Nephron progenitor cell (in vitro differentiated cells): ENCODE measurements at regions not wholly inside any gene's neighbourhood (a gene's known extent, or its start where the extent isn't known, plus 50 kb on each side); places are given as distances from the start of the nearest gene placed in this dataset.

Experiments
- DNase-seq: peaks from one replicate; pipeline ENCODE4 v3.0.0; 2021
- H3K27ac Mint-ChIP-seq: 2 replicates; pipeline ENCODE4 v1.8.0; 2021; ENCODE audit warnings: mild to moderate bottlenecking, moderate library complexity, mixed read lengths
- H3K27me3 Mint-ChIP-seq: 2 replicates; pipeline ENCODE4 v1.8.0; 2021; ENCODE audit warnings: mild to moderate bottlenecking, low read depth, mixed read lengths; ENCODE audit not compliant: poor library complexity
- H3K36me3 Mint-ChIP-seq: 2 replicates; pipeline ENCODE4 v1.8.0; 2021; ENCODE audit warnings: low read depth, mixed read lengths
- H3K4me1 Mint-ChIP-seq: 2 replicates; pipeline ENCODE4 v1.8.0; 2021; ENCODE audit warnings: mixed read lengths
- H3K4me3 Mint-ChIP-seq: 2 replicates; pipeline ENCODE4 v1.8.0; 2021; ENCODE audit warnings: mild to moderate bottlenecking, moderate library complexity, mixed read lengths
- H3K9me3 Mint-ChIP-seq: 2 replicates; pipeline ENCODE4 v1.8.0; 2021; ENCODE audit warnings: mild to moderate bottlenecking, moderate library complexity, mixed read lengths
- CTCF ChIP-seq: fragments of 200-600 bp; sonication (generic); IDR thresholded peaks from 2 replicates; pipeline ENCODE4 v1.5.0; 2021; ENCODE audit warnings: antibody characterized with exemption

DNA sequence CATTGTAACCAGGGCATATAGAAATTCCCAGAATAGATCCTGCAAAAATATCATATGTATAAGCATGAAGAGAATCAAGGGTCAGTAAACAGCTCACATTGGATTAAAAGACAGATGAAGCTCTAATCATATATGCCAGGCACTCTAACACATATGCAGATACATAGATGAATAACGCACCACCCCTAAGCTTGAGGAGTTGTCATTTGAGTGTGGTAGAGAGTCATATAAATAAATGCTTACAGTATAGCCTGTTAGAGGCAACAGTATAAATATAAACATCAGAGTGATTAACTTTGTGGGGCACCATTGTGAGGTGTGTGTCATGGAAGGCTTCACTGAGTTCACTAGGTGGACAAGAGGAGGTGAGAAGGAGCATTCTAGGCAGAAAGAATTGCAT, 346.7 kb upstream of the PRICKLE1 start:
- no peaks in the 10 kb centered on the region for H3K27me3 Mint-ChIP-seq
- H3K36me3 Mint-ChIP-seq = peaks cover 24% of the 10 kb centered on the region
- no peak for DNase-seq
- H3K4me3 Mint-ChIP-seq = no peak overlapping the region
- no peak for TF ChIP-seq CTCF
- H3K27ac Mint-ChIP-seq = no peak overlapping the region
- H3K4me1 Mint-ChIP-seq = peaks cover 13% of the 10 kb centered on the region
- peaks cover 39% of the 10 kb centered on the region for H3K9me3 Mint-ChIP-seq

DNA sequence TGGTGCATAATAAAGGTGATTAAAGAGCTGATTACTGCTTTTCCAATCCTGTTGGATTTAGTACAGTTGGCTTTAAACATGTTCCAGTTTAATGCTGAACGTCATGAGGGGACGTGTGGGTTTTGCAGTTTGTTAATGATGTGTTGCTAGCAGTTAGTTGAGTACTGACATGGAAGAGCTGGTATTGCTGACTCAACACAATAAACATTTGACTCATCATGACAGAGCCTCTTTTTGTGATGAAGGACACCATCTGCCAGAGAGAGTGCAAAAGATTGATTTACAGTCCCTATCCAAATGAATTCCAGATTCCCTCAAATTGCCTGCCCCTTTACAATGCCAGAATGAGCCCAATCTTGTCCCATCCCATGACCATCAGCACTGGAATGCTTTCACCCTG, 346.2 kb upstream of the PRICKLE1 start:
- Mint-ChIP-seq H3K27ac (no peak overlapping the region), H3K4me1 (peaks cover 13% of the 10 kb centered on the region), H3K9me3 (peaks cover 34% of the 10 kb centered on the region), H3K36me3 (peaks cover 19% of the 10 kb centered on the region), H3K27me3 (no peaks in the 10 kb centered on the region), H3K4me3 (no peak overlapping the region)
- DNase-seq = no peak
- TF ChIP-seq CTCF = no peak

- Mint-ChIP-seq H3K9me3 (peaks cover 27% of the 10 kb centered on the region), H3K36me3 (peaks cover 13% of the 10 kb centered on the region), H3K4me1 (peaks cover 13% of the 10 kb centered on the region), H3K4me3 (no peak overlapping the region), H3K27ac (no peak overlapping the region), H3K27me3 (peaks cover under 1% of the 10 kb centered on the region)
- no peak for TF ChIP-seq CTCF
- no peak for DNase-seq
These were observed 345.5 kb upstream of the PRICKLE1 start for GRCh38 chr12:42935090-42935489.

DNA sequence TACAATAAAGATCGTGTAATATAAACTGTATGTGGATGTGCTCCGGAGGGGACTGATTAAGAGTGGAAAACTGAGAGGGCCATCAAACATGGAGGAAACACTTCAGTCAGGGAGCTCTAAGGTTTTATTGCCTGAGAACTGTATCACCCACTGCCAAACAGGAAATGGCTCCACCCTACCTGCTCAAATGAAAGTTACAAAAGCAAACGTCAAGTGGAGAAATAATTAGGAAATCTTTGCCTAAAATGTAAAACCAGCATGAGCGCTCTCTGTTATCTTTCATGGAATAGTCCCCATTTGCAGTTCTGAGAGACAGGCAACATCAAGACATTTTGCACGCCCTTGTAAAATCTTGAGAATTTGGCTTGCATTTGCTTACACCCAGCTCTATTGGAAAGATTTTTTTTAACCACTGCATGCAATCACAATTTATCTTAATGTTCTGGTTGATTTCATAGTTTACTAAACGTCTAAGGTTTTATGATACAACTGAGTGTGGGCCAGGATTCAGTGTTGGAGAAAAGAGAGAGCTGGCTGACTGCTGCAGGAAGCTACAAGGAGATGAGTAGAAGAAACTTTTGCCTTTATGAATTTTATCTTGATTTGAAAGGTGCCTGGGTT, 344.0 kb upstream of the PRICKLE1 start:
- Mint-ChIP-seq H3K4me1 (peaks cover 13% of the 10 kb centered on the region), H3K9me3 (peaks cover 12% of the 10 kb centered on the region), H3K4me3 (no peak overlapping the region), H3K36me3 (peaks cover 5% of the 10 kb centered on the region), H3K27me3 (peaks cover 2% of the 10 kb centered on the region), H3K27ac (no peak overlapping the region)
- TF ChIP-seq CTCF = no peak
- no peak for DNase-seq

DNA sequence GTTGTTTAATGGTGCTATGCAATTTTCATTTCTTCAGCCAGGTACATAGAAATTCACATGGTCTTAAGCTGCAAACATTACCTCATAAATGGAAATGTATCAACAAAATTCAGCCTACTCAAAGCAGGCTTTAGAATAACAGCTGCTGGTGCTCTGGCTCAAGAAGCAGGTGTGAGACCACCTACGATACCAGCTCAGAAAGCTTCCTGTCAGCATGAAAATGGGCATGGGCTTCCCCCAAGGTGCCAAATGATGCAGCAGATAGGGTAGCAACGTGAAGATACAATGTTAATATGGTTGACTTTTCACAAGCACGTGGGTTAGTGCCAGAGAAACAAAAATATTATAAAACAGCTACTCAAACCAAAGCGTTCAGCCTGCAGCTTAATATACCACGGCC, 343.4 kb upstream of the PRICKLE1 start:
- DNase-seq = no peak
- H3K9me3 Mint-ChIP-seq = peaks cover 6% of the 10 kb centered on the region
- peaks cover 5% of the 10 kb centered on the region for H3K36me3 Mint-ChIP-seq
- H3K4me3 Mint-ChIP-seq = no peak overlapping the region
- no peak overlapping the region for H3K27ac Mint-ChIP-seq
- no peak for TF ChIP-seq CTCF
- peaks cover 2% of the 10 kb centered on the region for H3K27me3 Mint-ChIP-seq
- peaks cover 13% of the 10 kb centered on the region for H3K4me1 Mint-ChIP-seq

DNA sequence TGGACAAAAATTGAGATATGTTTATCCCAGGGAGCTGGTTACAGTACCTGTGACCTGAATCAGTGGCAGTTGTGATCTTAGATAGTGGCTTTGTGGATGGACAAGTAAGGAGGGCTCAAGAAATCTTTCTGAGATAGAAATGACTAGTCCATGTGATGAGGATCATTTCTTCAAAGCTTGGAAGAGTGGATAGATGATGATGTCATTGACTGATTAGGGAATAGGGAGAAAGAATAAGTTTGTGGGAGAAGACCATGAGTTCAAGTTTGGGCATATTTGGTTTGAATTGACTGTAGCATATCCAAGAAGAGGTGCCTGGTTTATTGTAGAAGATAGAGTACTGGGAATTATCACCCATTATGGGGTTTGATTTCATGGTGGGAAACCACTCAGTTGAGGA, 336.7 kb upstream of the PRICKLE1 start:
- H3K27ac Mint-ChIP-seq = no peak overlapping the region
- H3K36me3 Mint-ChIP-seq = no peaks in the 10 kb centered on the region
- no peak for DNase-seq
- TF ChIP-seq CTCF = no peak
- peaks cover 2% of the 10 kb centered on the region for H3K27me3 Mint-ChIP-seq
- no peaks in the 10 kb centered on the region for H3K9me3 Mint-ChIP-seq
- H3K4me1 Mint-ChIP-seq = peaks cover 32% of the 10 kb centered on the region
- no peak overlapping the region for H3K4me3 Mint-ChIP-seq
